HG02884 (cell line): ENCODE measurements at regions not wholly inside any gene's neighbourhood (a gene's known extent, or its start where the extent isn't known, plus 50 kb on each side); places are given as distances from the start of the nearest gene placed in this dataset.
"Not testable (repeated sequence)": the region's sequence is repeated elsewhere in the genome, so short reads cannot be mapped to it uniquely, and the experiment has no call there.

Experiments used
- ATAC-seq: cut with Tn5 transposase; IDR thresholded peaks from one replicate; pipeline ENCODE4 v1.9.1; 2021; ENCODE audit warnings: mild to moderate bottlenecking, moderate library complexity; ENCODE audit not compliant: unreplicated experiment

DNA sequence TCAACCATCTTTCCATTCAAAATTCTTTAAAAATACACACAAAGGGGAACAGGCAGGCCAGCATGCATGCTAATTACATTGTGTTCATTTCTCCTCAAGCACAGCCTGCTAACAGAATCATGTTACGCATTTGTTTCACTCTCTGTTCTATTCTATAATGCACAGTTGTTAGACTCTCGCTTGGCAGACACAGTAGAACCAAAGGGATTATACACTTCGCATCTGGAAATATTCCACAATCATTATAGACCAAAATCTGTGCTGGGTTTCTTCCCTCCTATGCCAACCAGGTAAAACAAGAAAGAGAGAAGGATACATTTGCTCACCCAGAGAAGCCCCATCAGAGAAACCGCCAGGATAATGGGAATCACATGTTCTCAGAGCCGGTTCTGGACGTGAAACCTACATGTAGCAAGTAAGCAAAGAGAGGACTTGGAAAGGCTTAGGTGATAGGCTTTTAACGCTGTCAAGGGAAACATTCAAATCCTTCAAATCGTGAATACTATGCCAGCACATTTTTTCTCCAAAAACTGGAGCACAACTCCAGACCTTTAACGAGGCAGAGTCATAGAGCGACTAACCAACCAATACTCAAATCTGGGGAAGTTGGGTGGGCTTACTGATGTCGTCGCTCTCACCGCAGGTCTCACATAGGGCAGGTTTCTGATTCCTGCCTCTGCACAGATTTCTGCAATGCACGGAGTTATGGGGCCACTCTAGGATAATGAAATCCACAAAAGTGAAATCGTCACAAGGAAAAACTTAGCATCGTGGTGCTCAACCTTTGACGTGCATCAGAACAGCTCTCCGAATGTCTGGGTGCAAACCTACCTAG is 380.5 kb upstream of the AUTS2 start:
- ATAC-seq = no peak

DNA sequence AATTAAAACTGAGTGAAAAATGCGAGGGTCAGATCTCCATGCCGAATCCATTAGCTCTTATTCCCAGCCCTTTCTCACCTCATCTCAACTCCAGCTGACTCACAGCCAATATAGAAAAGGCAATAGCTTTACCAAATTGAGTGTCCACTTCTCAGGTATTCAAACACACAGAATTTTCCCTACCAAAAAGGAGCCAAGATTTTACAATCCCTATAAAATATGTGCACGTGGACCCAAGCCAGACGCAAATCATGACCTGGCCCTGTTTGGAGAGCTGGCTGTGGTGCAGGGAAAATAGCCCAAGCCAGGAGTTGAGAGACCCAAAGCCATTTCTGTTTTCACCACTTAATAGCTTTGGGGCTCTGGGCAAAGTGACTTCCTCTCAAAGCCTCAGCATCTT is 379.7 kb upstream of the AUTS2 start:
- no peak for ATAC-seq

DNA sequence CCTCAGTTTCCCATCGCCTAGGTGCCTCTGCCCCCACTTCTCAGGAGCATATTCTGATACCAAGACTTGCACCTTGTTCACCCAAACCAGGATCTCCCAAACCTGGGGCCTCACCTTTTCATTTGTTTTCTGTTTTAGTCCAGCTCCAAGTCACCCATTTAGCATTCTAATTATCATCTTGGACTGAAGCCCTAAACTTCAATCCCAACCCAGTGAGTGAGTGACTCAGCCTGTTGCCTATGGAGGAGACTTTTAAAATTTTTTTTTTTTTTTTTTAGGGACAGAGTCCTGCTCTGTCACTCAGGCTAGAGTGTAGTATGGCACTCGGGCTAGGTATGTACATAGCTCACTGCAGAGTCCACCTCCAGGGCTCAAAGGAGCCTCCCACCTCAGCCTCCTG is 378.9 kb upstream of the AUTS2 start:
- ATAC-seq = no peak

DNA sequence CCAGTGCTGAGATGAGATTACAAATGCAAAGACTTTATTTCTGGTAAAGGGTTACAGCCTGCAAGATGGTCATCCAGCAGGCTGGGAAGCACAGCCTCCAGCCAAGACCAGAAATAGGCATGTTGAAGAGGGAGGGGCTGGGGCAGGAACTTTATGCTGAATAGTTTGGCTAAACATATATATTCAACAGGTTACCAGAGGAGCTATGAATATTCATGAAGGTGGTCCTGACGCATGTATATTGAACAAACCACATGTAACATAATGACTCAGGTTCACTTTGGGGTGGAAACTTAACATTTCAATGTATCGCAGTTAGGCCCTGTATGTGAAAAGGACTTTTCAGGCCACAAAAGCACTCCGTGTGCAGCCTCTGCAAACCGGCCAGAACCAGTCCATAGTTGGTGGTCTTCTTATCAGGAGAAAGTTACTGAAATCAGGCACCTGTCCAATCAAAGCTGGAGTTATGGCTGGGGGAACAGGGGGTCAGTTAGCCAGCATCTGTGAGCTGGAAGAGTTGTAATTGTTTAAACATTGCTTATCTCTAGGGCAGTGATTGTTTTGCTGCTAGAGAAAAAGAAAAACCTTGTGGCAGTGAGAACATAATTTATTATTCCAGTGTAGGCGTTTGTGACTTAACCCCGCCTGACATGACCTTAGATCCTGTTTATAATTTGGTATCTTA is 372.9 kb upstream of the AUTS2 start:
- no peak for ATAC-seq

DNA sequence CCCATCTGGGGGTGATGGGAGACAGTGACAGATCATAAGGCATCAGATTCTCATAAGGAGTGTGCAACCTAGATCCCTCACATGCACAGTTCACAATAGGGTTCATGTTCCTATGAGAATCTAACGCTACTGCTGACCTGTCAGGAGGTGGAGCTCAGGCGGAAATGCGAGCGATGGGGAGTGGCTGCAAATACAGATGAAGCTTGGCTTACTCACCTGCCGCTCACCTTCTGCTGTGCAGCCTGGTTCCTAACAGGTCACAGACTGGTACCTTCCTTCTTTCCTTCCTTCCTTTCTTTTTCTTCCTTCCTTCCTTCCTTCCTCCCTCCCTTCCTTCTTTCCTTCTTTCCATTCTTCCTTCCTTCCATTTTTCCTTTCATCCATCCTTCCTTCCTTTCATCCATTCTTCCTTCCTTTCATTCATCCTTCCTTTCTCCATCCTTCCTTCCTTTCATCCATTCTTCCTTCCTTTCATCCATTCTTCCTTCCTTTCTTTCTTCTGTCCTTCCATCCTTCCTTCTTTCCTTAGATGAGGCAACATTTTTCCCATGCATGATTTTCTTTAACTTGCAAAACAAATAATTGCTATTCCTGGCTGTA is 370.0 kb upstream of the AUTS2 start:
- no peak for ATAC-seq

DNA sequence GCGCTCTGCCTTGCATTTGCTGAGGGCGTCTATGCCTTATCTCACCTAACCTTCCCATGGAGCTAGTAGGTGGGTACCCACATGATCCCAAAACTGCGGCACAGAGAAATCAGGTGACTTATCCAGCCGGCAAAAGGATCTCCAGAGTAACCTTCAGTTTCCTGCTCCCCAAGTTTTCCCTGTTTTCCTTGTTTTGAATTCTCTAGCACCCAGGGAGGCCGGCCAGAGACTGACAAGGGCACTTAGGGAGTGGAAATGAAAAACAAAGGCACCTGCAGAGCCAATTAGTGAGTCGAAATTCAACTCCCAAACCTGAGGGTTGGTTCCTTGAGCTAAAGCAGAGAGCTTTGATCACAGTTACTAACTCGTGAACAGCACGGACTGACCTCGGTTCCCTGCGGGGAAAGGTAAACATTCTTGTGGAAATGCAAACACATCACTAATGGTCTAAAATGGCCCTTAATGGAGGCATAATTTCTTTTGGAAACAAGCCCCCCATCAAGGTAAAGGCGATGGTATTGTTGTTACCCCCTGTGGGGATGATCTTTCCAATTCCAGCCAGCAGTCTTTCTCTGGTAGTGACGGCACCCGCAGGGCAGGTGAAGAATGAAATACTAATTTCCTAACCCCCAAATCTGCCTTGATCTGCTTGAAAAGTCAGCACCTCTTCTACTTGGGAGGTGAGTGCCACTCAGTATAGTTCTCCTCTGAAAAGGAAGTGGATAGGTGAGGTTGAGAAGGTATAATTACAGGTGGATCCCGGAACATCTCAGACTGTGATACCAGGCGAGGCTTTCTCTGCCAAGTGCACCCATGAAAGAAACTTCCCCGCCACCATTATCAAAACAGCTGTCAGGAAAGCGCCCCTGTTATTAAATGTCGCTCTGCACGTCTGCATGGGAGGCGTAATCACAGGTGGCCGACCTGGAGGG is 365.6 kb upstream of the AUTS2 start:
- no peak for ATAC-seq

DNA sequence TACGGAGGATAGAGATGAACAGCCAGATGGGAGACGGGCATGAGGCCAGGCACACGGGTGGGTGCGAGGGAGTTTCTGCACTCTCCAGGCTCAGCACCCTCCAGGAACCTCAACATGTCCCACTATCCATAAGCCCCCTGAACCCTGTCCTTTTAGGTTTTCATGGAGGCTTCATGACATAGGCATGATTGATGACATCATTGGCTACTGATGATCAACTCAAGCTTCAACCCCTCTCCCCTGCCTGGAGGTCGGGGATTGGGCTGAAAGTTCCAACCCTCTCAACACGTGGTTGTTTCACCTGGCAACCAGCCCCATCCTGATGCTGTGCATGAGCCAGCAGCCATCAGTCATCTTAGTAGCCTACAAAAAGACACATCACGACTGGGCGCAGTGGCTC is 360.7 kb upstream of the AUTS2 start:
- ATAC-seq = no peak

DNA sequence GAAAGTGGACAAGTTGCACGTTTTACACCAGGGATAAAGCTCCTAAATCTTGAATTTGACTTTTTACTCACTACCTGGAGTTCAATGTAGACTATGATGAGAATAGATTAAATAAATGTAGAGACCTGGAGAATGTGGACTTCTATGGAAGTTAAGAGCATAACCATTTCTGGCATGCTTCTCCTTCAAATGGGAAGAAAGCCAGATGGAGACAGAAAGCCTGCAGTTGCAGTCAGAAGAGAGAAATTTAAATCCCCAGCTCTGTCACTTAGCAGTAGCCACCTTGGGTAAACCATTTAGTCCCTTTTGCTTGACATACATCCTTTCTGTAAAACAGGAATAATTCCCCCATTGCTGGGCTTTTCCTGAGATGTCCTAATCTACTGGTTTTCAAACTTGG is 355.3 kb upstream of the AUTS2 start:
- no peak for ATAC-seq

DNA sequence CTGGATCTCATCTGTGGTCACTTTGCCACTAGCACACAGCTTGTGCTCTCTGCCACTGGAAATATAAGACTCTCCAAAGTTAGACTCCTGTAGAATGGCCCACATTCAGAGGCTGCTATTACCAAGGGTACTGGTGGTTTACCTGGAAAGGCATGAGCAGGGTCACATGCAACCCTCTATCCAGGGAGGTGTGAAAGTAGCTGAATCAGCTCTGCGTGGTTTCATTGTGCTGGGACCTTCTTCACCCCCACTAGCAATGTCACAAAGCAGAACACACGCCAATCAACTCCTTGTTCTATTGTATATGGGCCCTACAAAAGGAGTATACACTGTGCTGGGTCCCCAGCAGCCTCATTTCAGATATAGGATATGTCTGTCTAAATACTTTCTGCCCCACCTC is 353.6 kb upstream of the AUTS2 start:
- ATAC-seq = no peak

DNA sequence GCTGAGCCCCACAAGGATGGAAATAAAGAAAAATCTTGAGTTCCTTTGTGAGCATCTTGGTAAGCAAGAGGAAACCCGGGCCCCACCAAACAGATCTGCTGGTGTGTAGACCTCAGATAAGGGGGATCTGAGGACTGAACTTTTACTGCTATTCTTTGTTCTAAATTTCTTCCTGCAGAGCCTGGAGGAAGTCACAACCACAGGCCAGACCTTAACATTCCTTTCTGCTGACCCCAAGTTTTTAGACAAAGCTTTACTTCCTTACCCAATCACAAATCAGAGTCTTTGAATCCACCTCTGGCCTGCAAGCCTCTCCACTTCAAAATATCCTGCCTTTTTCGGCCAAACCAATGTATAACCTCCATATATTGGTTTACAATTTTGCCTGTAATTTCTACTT is 352.6 kb upstream of the AUTS2 start:
- ATAC-seq = no peak

DNA sequence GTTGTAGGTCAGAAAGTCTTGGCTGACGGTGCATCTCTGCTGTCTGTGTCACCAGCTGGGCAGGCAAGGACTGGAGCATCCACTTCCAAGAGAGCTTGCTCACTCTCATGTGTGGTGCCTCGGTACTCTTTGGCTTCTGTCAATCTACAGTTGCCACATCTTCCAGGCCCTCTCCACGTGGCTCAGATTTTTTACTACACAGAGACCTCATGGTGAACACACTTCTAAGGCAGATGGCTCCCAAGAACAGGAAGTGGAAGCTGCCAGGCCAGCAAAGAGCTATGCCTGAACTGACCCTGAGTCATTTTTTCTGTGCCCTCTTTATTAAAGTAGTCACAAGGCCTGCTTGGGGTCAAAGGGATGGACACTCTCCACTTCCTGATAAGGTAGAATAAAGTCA is 351.5 kb upstream of the AUTS2 start:
- ATAC-seq = no peak

DNA sequence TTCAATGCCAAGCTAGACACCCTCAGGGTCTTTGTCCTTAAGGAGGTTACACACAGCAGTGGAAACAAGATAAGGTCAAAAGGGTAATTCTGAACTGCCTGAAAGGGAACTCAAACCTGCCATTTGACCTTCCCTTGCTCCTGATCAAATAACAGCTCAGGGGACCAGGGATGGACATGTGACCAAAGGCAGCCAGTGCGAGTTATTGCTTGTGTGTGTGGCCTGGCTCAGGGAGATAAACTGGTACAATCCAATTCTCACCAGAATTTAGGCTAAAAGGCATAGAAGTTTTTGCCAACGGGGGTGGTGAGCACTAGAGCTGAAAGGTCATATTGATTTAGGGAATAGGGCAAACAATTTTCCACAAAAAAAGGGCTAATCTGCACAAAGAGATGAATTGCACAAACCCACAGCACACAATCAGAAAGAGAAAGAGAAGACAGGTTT is 349.9 kb upstream of the AUTS2 start:
- not testable (repeated sequence) for ATAC-seq

DNA sequence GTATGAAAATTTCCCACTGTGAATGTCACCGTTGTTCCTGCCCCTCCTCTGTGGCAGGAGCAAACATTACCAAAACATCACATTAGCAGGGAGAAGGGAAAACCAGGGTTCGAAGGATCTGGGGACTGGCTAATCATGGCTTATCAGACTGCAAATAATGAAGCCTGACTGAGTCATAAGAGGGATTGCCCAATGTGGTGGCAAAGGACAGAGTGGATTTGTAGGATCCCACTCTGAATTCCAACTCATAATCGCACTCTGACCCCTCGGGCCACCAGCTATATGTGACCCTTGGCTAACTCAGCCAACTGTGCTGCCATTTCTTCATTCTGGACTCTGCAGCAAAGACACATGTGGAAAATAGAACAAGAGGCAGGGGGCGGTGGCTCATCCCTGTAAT is 347.3 kb upstream of the AUTS2 start:
- ATAC-seq = no peak

DNA sequence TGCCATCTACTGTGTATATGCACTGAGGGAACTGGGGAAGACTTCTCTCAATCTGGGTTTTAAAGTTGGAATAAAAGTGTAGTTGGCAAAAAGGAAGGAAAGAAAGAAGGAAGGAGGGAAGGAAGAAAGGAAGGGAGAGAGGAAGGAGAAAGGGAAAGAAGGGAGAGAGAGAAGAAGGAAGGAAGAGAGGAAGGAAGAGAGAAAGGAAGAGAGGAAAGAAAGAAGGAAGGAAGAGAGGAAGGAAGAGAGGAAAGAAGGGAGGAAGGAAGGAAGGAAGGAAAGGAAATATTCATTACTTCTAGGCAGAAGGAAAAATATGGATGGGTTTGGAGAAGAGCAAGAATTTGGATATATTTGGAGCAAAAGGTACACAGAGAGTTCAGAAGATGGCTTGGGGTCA is 343.6 kb upstream of the AUTS2 start:
- ATAC-seq = no peak

DNA sequence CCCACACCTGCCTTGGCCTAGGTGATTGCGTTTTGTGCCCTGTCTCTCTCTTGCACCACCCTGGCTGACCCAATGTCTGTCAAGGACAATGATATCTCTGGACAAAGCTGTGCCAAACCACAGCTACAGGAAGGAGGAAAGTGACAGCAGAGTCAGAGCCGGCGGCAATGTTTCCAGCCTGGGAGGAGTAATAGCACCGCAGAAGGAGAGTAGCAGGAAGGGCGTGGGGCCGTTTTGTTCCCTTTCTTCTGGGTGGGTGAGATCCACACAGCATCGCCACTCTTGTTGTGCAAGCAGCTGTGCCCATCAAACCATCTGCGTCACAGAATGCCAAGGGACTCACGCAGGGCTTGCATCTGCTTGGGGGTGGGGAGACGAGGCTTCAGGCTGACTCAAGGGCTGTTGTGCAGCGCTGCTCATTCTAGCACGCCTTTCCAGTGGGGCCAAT is 341.6 kb upstream of the AUTS2 start:
- no peak for ATAC-seq

DNA sequence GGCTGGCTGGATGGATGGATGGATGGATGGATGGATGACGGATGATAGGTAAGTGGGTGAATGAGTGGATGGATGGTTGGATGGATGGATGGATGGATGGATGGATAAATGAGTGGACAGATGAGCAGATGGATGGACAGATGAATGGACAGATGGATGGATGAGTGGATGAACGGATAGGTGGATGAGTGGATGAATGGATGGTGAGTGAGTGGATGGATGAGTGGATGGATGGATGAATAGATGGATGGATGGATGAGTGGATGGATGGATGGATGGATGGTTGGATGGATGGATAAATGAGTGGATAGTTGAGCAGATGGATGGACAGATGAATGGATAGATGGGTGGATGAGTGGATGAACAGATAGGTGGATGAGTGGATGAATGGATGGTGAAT is 340.7 kb upstream of the AUTS2 start:
- ATAC-seq = no peak

DNA sequence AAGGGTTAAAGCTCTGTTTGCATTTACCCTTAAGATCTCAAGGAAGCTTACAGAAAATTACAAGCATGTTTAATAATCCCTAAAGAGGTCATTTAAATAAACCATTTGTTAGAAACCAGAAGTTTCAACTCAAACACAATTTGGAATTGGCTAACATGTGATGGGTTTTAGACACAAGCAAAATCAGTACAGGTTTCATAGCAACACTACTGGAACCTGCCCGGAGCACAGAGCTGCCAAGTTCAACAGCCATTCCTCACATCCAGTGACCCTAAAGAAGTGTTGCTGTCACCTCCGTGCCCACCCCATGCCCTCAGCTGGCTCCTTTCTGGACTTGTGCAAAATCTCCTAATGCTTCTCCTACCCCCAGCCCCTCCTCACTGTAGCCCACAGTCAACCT is 338.8 kb upstream of the AUTS2 start:
- ATAC-seq = no peak

DNA sequence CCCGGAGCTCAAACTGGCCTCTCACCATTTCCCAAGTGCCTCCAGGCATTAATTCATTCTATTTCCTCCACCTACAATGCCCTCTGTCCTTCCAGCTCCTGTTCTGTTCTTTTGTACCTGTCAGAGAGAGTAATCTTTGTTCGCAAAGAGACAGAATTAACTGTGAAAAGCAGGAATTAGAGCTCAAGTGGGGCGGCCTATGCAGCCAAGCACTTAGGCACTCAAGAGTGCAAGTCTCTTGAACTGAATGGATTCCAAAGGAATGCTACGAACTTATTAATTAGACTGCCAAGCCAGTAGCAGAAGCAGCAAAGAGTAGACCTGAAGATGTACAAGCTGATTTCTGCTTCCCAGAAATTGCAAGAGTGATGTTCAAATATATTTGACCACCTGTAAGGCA is 338.3 kb upstream of the AUTS2 start:
- ATAC-seq = no peak

DNA sequence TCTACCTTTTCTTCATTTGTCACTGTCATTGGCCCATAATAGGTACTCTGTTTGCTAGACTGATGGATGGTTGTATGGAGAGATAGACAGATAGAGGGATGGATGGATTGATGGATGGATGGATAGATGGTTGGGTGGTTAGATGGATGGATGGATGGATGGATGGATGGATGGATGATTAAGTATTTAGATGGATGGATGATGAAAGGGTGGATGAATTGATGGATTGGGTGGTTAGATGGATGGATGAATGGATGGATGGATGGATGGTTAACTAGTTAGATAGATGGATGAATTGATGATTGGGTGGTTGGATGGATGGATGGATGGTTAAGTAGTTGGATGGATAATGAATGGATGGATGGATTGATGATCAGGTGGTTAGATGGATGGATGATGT is 334.7 kb upstream of the AUTS2 start:
- no peak for ATAC-seq

DNA sequence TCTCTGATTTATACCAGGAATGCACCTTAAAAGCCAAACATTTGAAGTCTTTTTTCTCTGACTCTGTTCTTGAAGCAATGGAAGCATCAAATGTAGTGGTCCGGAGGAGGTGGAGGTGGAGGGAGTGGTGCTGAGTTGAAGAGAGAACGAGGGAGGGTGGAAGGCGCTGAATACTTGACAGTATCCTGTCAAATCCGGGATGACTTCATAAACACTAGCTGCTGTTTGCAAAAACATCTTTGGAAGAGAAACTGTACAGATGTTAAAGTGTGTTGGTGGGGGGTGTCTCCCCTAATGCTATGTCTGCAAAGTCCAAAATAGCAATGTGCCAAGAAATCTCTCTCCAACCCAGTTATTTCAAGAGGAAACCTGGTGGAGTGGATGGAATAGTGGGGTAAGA is 328.5 kb upstream of the AUTS2 start:
- no peak for ATAC-seq

DNA sequence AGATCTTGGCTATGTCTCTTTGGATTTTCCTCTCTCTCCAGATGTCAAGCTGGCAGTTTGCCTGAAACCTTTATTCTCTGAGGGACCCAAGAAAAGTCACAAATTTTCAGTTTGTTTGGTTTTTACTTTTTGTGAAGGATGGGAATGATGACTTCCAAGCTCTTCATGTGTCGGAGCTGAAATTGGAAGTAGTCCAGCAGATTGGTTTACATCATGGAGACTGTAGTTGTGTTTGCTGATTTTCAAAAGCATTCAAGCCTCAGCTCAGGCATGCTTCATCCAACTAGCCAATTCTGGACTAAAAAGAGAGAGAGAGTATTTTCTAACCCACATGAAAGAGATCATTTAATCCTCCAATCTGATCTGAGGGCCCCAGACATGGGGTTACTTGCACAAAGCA is 326.2 kb upstream of the AUTS2 start:
- ATAC-seq = no peak
